Frontal cortex (tissue), 3 donors: ENCODE measurements at regions not wholly inside any gene's neighbourhood (a gene's known extent, or its start where the extent isn't known, plus 50 kb on each side); places are given as distances from the start of the nearest gene placed in this dataset.
"Not testable (repeated sequence)": the region's sequence is repeated elsewhere in the genome, so short reads cannot be mapped to it uniquely, and the experiment has no call there.

Experiments
- DNase-seq, 2 donors: peaks; one replicate each; pipeline ENCODE4 v3.0.0; 2012; ENCODE audit warnings: low spot score in 2 of 2
- FAIRE-seq: peaks from 2 replicates; lab custom pipeline; 2012; peaks lifted over from hg19 to GRCh38; lab: Jason Lieb, UNC
- donor health status: control.
- donor health status: control.
- donor health status: control.

DNA sequence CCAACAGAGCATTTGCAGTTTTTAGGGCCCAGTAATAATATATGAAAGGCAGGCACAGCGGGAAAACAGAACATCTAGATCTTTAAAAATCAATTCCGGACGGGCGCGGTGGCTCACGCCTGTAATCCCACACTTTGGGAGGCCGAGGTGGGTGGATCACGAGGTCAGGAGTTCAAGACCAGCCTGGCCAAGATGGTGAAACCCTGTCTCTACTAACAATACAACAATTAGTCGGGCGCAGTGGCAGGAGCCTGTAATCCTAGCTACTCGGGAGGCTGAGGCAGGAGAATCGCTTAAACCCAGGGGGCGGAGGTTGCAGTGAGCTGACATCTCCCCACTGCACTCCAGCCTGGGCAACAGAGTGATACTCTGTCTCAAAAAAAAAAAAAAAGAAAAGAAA is 88.5 kb upstream of the MSH6 start:
- FAIRE-seq, DNase-seq: not testable (repeated sequence)

DNA sequence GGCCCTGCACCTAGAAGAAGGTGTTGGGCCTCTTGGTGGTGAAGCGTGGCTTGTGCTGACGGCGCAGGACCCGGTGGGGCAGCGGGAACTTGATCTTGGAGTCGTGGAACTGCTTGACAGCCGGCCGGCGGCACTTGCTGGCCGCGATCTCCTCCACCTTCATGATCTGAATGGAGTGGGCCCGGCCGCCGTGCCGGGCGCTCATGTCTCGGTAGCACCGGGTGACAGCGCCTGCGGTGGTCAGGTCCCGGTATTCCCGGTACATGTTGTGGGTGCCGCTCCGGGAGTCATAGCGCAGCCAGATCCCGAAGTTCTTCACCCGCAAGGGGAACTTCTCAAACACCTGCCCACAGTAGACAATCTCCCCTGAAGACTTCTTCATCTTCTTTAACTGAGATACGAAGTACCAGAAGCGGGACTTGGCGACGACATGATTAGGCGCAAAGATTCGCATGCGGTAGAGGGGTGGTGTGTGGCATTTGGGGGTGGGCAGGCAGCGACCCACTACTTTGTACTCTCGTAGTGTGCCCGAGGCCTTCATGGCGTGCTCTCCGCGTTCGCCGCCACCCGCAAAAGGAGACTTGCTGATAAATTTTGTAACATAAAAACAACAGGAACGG is 92.1 kb upstream of the MSH6 start:
- DNase-seq, FAIRE-seq: not testable (repeated sequence)

DNA sequence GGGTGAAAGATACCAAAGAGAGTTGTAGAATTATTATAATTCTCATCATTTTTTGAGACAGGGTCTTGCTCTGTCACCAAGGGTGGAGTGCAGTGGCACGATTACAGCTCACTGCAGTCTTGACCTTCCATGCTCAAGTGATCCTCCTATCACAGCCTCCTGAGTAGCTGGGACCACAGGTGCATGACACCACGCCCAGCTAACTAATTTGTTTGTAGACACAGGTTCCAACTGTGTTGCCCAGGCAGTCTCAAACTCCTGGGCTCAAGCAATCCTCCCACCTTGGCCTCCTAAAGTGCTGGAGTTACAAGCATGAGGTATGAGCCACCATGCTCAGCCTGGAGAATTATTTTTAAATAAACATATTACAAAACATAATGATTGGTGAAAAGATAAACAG is 92.8 kb upstream of the MSH6 start:
- DNase-seq (no peak), FAIRE-seq (no peak)

DNA sequence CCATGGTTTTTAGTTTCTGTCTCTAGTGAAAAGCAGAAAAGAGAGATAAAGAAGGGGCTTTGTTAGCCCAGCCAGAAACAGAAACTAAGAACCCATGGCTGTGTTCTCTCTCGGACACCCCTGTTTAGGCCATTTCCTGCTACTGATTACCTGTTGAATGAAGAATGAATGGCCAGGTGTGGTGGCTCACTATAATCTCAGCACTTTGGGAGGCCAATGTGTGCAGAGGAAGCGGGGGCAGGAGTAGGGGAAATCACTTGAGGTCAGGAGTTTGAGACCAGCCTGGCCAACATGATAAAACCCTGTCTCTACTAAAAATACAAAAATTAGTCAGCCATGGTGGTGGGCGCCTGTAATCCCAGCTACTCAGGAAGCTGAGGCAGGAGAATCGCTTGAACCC is 93.8 kb upstream of the MSH6 start:
- DNase-seq, FAIRE-seq: not testable (repeated sequence)

DNA sequence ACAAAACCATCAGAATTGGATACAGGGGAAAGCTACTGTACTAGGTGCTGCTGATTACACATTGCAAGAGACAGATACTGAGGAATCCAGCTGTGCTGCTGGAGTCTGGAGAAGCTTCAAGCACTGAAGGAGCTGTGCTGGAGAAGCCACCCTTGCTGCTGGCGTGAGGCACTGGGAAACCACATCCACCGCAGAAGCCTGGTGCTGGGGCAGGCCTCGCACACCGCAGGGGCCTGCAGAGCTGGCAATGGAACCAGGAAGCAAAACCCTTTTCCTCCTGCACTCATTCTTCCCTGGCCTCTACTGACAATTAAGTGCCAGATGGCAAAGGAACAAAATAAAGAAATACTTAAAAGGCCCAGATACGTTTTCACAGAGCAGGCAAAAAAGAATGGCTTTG is 94.4 kb upstream of the MSH6 start:
- no peak for DNase-seq
- FAIRE-seq, result no peak

DNA sequence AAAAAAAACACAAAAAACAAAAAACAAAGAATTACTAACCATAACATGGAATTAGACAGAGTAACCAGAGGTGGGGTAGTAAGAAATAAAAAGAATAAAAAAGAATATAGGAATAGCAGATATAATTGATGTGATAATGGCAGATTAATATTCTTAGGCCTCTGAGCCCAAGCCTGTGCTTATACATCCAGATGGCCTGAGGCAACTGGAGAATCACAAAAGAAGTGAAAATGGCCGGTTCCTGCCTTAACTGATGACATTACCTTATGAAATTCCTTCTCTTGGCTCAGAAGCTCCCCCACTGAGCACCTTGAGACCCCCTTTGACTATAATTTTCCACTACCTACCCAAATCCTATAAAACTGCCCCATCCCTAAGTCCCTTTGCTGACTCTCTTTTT is 95.1 kb upstream of the MSH6 start:
- DNase-seq (no peak), FAIRE-seq (no peak)

DNA sequence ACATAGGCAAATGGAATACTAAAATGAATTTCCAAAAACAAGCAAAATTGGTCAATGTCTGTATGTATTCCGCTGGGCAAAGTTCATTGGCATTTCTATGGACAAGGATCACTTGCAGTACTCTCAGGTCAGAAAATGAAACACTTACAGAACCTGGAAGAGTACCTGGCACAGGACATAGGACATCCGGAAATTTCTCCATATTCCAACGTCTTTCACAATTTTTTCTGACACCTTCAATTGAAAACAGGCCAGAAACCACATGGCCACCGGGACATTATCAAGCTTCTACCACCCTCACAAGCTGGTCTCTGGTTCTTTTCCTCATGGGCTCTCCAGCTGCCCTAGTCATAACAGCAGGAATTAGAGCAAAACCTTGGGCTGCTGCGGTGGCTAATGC is 96.9 kb upstream of the MSH6 start:
- FAIRE-seq, result no peak
- no peak for DNase-seq

DNA sequence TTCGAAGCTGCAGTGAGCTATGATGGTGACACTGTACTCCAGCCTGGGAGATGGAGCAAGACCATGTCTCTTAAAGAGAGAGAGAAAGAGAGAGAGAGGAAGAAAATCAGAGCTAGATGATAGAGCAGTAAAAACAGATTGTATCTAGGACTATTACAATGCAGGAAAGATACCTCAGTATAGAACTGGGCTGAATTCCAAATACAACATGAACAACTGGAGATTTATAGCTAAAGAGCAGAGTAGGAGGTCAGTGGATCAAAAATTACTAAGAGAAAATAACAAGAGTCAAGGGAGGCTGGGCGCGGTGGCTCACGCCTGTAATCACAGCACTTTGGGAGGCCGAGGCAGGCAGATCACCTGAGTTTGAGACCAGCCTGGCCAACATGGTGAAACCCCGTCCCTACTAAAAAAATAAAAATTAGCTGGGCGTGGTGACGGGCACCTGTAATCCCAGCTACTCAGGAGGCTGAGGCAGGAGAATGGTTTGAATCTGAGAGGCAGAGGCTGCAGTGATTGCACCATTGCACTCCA is 100.7 kb upstream of the MSH6 start:
- FAIRE-seq (no peak), DNase-seq (no peak)

DNA sequence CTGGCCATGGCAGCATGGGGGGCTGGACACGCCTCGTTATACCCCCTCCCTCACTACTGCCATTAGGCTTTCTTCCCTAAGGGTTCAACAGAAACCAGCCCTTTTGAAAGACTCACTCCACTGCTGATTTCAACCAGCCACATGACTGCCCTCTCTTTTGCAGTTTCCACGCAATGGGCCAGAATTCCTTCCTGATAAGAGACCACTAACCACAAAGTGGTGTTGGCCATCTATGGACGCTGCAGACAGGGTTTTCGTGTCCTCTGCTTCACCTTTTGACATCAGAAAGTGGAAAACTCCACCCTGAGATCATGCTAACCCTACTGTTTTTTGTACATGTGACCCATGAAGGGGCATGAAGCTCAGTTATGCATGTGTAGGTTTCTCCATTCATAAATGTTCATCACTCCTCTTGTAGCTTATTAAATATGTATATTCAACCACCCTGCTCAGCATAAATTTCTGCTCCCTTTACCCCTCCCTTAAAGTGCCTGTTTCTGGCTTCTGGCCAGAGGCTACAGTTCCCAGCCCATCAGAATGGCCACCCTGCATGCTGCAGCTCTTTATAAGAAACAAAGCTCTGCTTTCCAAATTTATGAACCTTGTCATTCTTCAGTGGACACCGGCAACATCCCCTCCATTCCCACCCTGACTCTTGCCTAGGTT is 105.6 kb upstream of the KCNK12 start:
- FAIRE-seq (no peak), DNase-seq (no peak)

DNA sequence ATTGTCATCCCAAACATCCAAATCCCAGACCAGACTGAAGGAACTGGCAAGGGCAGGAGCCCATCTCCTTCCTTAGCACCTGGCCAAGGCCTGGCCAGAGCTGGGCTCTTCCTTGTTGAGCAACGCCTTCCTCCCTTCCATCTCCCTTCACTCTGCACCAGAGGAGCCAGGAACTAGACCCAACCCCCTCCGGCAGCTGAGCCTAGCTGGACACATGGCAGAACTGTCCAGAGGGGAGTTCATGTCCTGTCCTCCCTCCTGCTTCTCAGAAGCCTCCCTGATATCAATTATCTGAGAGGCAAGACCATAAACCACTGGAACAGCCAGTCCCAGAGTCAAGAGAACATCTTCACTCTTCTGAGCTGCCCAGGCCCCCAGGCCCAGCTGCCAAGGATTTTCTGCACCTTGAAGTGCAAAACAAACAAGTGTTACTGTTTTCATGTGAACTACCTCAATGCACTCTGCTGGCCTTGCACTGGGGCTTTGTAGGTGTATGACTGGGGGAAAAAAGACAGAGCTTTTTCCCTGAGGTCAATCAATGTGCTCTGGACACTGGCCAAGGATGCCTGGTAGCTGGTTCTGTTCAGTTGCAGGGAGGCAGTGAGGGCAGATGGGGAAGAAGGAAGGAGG is 104.5 kb upstream of the KCNK12 start:
- no peak for DNase-seq
- FAIRE-seq, result no peak

DNA sequence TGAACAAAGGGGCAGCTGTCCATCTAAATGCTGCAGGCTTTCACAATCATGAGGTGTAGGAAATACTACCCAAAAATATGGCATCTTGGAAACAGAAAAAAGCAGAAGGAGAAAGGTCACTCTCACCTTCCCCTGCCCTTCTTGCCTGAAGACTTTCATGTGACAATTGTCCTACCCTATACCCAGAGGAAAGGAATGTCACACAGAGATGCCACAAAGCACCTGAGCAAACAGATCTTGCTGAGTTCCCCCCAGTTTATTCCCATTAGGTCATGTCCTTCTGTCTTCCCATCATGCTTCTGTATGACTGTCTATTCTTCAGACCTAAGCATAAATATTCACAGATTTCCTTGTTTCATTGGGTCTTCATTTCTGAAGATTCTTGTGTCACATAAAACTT is 95.5 kb upstream of the KCNK12 start:
- no peak for FAIRE-seq
- no peak for DNase-seq

DNA sequence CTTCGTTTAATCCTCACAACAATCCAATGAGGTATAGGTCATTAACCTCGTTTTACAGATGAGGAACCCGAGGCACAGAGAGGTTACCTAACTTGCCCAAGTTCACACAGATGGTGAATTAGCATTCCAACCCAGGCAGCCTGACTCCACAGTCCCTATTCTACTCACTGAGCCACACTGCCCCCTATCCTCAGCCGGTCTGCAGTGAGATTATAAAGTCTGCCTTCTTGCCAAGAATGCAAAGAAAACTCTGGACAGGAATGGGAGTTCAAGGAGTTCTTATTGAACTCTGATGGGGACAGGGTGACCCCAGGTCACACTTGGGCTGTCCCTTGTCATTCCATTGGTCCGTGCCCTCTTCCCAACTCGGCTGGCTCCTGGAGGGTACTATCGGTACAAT is 94.0 kb upstream of the KCNK12 start:
- DNase-seq, result no peak
- FAIRE-seq, result no peak

DNA sequence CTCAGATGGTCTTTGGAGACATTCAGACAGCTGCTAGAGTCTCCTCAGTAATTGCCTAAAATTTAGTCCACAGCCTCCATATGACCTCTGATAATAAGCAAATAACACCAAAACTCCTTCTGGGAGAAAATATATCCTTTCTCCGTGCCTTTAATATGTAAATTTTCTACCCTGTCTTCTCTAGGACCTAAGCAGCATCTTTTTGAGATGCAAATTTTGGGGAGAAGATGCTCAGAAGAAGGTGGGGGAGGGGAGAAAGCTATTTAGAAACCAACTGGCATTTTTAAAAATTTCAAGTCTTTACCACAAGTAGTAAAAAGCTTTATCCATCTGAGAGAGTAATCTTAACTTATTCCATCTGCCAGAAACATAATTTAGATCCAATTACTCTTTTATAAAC is 91.8 kb upstream of the KCNK12 start:
- FAIRE-seq (no peak), DNase-seq (no peak)

DNA sequence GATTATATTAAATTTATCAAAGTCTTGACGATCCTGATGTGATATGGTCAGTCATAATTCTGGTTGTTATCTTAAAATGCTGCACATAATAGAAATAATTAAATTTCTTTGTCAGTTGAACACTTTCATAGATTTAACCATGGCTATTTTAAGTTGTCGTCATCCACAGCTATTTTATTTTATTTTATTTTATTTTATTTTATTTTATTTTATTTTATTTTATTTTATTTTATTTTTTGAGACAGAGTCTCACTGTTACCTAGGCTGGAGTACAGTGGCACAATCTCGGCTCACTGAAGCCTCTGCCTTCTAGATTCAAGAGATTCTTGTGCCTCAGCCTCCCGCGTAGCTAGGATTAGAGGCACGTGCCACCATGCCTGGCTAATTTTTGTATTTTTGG is 90.5 kb upstream of the KCNK12 start:
- FAIRE-seq (peak; percentile 62), DNase-seq (no peak)

DNA sequence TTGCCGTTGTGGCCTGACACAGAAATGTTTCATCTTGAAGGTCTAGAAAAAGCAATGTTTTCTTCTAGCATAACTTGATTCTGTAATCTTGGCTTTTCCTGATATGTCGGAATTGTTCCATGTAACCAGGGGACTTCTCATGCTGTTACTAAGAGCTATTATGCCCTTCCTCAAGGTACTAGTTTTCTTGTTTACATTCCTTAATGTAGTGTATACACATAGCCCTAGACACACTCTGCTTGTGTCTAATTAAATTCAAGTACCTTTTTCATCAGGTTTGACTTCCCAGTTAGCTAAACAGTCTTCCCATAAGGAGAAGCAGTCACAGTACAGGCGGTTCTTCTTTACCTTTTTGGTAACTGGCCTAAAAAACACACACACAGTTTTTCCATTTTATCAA is 89.4 kb upstream of the KCNK12 start:
- DNase-seq (no peak), FAIRE-seq (no peak)

DNA sequence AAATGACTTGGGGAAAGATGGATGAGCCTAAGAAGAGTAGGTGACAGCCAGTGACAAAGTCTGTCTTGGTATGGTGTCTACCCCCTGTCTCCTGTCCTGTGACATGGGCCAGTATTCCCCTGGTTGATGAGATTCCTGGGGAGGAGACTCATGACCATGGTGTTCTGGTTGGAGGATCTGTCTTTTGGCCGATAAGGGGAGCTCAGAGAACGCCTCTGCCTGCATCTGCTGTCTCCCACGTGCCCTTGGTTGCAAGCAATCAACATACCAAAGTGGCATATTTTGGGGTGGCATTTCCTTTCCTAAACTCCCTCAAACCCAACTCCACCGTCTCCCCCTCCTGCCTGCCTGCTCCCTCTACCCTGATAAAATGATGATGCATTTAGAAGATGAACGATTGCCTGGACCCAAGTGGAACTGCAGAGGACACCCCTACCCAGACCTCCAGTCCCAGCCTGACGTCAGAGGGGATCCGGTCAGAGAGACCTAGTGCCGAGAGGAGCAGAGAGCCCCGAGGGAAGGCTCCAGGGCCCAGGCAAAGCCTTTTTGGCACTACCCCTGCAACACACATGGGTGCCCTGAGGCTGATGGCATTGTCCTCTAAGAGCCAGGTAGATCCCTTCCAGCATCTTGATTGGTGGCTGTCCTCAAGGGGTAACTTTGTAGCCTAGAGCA is 88.0 kb upstream of the KCNK12 start:
- FAIRE-seq (no peak), DNase-seq (no peak)

DNA sequence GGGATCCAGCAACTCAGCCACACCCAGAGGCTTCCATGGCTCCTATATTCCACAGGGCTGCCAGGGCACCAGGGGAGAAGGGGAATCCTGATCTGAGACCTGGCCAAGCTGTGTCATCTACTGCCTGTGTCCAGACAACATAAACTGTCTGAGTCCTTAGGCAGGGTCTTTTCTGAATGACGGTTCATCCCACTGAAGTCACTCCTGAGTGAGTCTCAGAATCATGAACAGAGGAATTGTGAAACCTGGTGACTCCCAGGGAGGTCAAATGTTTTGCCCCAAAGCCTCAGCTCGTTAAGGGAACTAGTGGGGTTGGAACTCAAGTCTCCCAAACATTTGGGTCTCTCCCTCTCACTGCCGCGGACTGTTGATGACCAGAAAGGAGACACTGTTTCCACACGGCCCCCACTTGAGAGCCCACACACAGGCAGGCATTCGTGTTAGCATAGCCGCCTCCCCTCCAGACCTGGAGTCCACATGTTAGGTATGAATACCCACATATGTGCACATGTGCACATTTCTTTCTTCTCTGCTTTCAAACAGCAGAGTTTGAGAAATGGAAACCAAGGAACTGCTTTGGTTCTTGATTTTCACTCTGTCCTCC is 87.2 kb upstream of the KCNK12 start:
- FAIRE-seq (no peak), DNase-seq (no peak)

DNA sequence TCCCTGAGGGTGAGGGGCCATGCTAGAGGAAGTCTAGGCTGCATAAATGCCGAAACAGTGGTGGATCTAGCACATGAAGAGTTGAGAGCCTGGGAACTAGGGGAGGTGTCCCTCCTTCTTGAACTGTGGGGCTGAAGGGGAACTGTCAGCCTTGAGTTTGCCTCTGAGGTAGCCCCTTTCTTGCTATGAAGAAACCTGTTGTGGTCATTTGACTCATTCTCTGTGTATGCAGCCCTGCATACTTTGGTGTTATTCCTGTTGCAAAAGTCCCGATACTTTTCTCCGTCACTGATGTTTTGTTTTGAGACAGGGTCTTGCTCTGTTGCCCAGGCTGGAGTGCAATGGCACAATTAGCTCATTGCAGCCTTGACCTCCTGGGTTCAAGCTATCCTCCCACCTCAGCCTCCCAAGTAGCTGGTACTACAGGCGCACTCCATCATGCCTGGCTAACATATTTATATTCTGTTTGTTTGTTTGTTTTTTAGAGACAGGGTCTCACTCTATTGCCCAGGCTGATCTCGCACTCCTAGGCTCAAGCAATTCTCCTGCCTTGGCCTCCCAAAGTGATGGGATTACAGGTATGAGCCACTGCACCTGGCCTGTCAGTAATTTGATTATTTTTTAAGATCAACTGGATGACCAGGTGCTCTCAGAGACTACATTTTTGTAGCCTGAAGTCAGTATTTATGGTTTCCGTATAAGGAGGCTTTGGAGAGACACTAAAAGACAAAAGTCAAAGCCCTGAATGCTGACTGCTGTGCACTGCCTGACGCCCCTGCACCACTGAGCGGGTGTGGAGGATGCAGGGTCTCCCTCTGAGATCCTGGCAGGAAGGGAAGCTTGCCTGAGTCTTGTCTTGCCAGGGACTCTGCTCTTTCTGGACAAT is 86.2 kb upstream of the KCNK12 start:
- FAIRE-seq, result no peak

DNA sequence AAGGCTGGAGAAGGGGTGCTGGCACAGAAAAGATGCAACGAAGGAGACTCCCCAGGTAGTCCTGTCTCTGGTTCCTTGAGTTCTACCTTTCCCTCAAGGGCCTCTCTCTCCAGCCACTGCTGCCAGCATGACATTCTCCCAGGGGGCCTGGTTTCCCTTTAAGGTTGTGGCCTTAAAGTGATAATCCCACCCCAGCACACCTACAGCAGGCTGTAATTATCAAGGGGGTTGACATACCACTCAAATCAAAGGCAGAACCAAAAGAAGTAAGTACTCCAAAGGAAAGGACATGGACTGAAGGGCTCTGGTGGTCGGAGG is 84.7 kb upstream of the KCNK12 start:
- FAIRE-seq (no peak), DNase-seq (no peak)

More for the DNA sequence above, 86.2 kb upstream of the KCNK12 start:
- no peak for DNase-seq
